HS-5 (cell line): ENCODE measurements at regions not wholly inside any gene's neighbourhood (a gene's known extent, or its start where the extent isn't known, plus 50 kb on each side); places are given as distances from the start of the nearest gene placed in this dataset.

Experiments
- DNase-seq: peaks from one replicate; pipeline ENCODE4 v3.0.0-alpha.2; 2012; ENCODE audit warnings: low read depth

DNA sequence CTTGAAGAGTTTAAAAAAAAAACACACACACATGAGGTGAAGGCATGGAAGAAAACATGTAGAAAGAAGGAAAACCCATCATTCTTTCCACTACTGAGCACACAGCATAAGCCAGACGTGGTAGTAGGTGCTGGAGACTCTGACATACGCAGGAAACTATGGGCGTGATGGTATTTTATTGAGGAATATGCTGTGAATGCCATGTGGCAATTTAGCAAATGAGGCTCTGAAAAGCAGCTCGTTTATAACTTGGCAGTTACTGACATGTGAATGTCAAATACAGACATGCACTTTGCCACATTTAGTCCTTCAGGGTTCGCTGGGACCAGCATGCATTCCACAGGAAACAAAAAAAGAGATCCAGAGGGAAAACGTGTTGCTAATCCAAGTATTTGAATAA, 74.3 kb upstream of the IFNAR2 start:
- DNase-seq, result no peak

- DNase-seq, result no peak
These were observed 72.4 kb upstream of the IFNAR2 start for GRCh38 chr21:33157303-33157702.

DNA sequence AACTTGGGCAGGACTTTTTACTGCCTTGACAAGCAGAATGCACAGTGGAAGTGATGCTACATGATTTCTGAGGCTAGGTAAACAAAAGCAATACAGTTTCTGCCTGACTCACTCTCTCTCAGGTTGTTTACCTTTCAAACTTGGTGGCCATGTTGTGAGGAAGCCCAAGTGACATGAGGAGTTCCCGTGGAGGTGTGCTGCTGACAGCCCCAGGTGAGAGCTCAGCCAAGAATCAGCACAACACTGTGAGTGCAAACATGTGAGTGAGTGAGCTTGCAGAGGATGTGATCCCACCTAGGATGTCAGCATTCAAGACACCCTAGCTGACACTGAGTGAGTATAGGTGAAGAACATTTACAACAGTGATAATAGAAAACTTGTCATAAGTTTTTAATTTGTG, 71.1 kb upstream of the IFNAR2 start:
- no peak for DNase-seq

- DNase-seq, result no peak
These were observed 67.2 kb upstream of the IFNAR2 start for GRCh38 chr21:33162436-33162951.

- no peak for DNase-seq
These were observed 60.9 kb upstream of the IFNAR2 start for GRCh38 chr21:33168886-33169285.

GRCh38 chr21:33169359-33169758, 60.4 kb upstream of the IFNAR2 start:
- DNase-seq, result no peak

DNA sequence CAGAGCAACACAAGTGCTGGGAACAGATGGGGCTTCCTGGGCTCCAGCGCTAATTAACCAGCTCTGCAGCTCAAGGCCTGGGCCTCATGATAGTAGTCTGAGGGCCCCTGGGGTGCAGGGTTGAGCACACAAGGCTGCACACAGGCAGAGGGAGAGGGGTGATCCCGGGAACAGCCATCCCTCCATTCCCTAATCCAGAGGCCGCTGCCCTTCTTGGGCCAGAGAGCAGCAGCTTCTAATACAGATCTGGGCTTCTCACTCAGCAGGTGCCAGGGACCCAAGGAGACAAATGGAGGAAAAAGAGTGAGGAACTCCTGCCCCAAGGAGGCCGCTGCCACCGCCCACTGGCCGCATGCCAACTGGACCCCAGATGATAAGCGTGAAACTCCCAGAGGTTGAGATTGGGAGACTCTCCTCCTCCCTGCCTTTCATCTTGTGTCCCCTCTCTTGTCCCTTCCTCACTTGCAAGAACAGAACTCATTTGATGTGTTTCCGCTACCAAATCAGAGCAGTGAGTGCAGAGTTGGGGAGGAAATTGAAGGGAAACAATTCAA, 58.0 kb upstream of the IFNAR2 start:
- no peak for DNase-seq

- DNase-seq, result no peak
These were observed 55.0 kb upstream of the IFNAR2 start for GRCh38 chr21:33174756-33175155.
